Liver (tissue), 8 donors: ENCODE measurements at regions not wholly inside any gene's neighbourhood (a gene's known extent, or its start where the extent isn't known, plus 50 kb on each side); places are given as distances from the start of the nearest gene placed in this dataset.

Experiments used
- DNase-seq: peaks from one replicate; pipeline ENCODE4 v3.0.0-alpha.2; 2017; ENCODE audit warnings: low spot score
- H3K27ac ChIP-seq, 2 donors: one replicate each; pipeline ENCODE4 v1.7.0; 2013; ENCODE audit warnings: inconsistent platforms in 2 of 2, low read length in 2 of 2, control low read depth in 1 of 2, low read depth in 1 of 2, mild to moderate bottlenecking in 1 of 2
- H3K27me3 ChIP-seq, 4 donors: one replicate each; pipeline versions ENCODE4 v1.6.1 to v1.7.0; 2013; ENCODE audit warnings: low read length in 3 of 4, inconsistent platforms in 1 of 4, mild to moderate bottlenecking in 1 of 4, moderate library complexity in 1 of 4; ENCODE audit not compliant: control insufficient read depth in 4 of 4, insufficient read depth in 4 of 4
- H3K36me3 ChIP-seq, 4 donors: one replicate each; pipeline versions ENCODE4 v1.6.1 to v1.7.0; 2013; ENCODE audit warnings: low read length in 3 of 4, mild to moderate bottlenecking in 3 of 4, low read depth in 1 of 4, moderate library complexity in 1 of 4; ENCODE audit not compliant: control insufficient read depth in 4 of 4, insufficient read depth in 3 of 4
- H3K4me1 ChIP-seq, 4 donors: one replicate each; pipeline versions ENCODE4 v1.6.1 to v1.7.0; 2013; ENCODE audit warnings: low read length in 3 of 4, mild to moderate bottlenecking in 3 of 4, moderate library complexity in 1 of 4; ENCODE audit not compliant: control insufficient read depth in 4 of 4, insufficient read depth in 4 of 4
- H3K4me3 ChIP-seq, 3 donors: one replicate each; pipeline versions ENCODE4 v1.6.1 to v1.7.0; 2013; ENCODE audit warnings: low read length in 3 of 3, control low read depth in 1 of 3, low read depth in 1 of 3, mild to moderate bottlenecking in 1 of 3
- H3K9ac ChIP-seq, 2 donors: one replicate each; pipeline ENCODE4 v1.7.0; 2013; ENCODE audit warnings: low read length in 2 of 2, mild to moderate bottlenecking in 2 of 2, moderate library complexity in 2 of 2, control low read depth in 1 of 2, low read depth in 1 of 2
- H3K9me3 ChIP-seq, 4 donors: one replicate each; pipeline versions ENCODE4 v1.6.1 to v1.7.0; 2013; ENCODE audit warnings: low read length in 3 of 4; ENCODE audit not compliant: control insufficient read depth in 4 of 4
- EGR1 ChIP-seq, 2 donors: IDR thresholded peaks; 2 replicates each; pipeline ENCODE4 v1.6.1; 2016 to 2018; ENCODE audit warnings: antibody characterized with exemption in 2 of 2, low read depth in 2 of 2
- FOXA1 ChIP-seq: IDR thresholded peaks from 2 replicates; pipeline ENCODE4 v1.6.1; 2016; ENCODE audit warnings: antibody characterized with exemption
- FOXA2 ChIP-seq: IDR thresholded peaks from 2 replicates; pipeline ENCODE4 v1.6.1; 2016; ENCODE audit warnings: antibody characterized with exemption
- GABPA ChIP-seq, 2 donors: IDR thresholded peaks in 1 of 2; conservative IDR thresholded peaks in 1 of 2; 2 replicates each; pipeline ENCODE4 v1.6.1; 2016; ENCODE audit warnings: antibody characterized with exemption in 2 of 2, mild to moderate bottlenecking in 1 of 2, moderate library complexity in 1 of 2
- HNF4A ChIP-seq, 2 donors: conservative IDR thresholded peaks; 2 replicates each; pipeline ENCODE4 v1.6.1; 2016; ENCODE audit warnings: antibody characterized with exemption in 2 of 2, mild to moderate bottlenecking in 2 of 2
- HNF4G ChIP-seq: IDR thresholded peaks from 2 replicates; pipeline ENCODE4 v1.6.1; 2016; ENCODE audit warnings: antibody characterized with exemption
- JUND ChIP-seq, 2 donors: IDR thresholded peaks; 2 replicates each; pipeline ENCODE4 v1.6.1; 2016; ENCODE audit warnings: antibody characterized with exemption in 2 of 2
- NR2F2 ChIP-seq: IDR thresholded peaks from 2 replicates; pipeline ENCODE4 v1.6.1; 2016; ENCODE audit warnings: antibody characterized with exemption
- RAD21 ChIP-seq, 2 donors: IDR thresholded peaks; 2 replicates each; pipeline ENCODE4 v1.6.1; 2016; ENCODE audit warnings: antibody characterized with exemption in 2 of 2, mild to moderate bottlenecking in 2 of 2
- RXRA ChIP-seq, 2 donors: IDR thresholded peaks; 2 replicates each; pipeline ENCODE4 v1.6.1; 2017 to 2018; ENCODE audit warnings: antibody characterized with exemption in 2 of 2, mild to moderate bottlenecking in 1 of 2
- SP1 ChIP-seq: IDR thresholded peaks from 2 replicates; pipeline ENCODE4 v1.6.1; 2018; ENCODE audit warnings: antibody characterized with exemption, mild to moderate bottlenecking
- TAF1 ChIP-seq: conservative IDR thresholded peaks from 2 replicates; pipeline ENCODE4 v1.6.1; 2016; ENCODE audit warnings: antibody characterized with exemption, mild to moderate bottlenecking
- YY1 ChIP-seq: IDR thresholded peaks from 2 replicates; pipeline ENCODE4 v1.6.1; 2016; ENCODE audit warnings: antibody characterized with exemption, mild to moderate bottlenecking
- WGBS: extraction: QIAGEN DNeasy Blood & Tissue Kit; methylation state at CpG from one replicate; pipeline ENCODE4 v1.1.7; 2013; 5-methylcytosine and 5-hydroxymethylcytosine counted together
- TF ChIP-seq, protein P1 (sequence below): fragments of 150-350 bp; IDR thresholded peaks from 2 replicates; pipeline ENCODE4 v1.5.1; 2017; ENCODE audit warnings: improper control_type of control experiment, low read depth, low read length; ENCODE audit not compliant: missing input control
- TF ChIP-seq, protein P2 (sequence below): IDR thresholded peaks from 2 replicates; pipeline ENCODE4 v1.6.1; 2016; ENCODE audit warnings: antibody characterized with exemption
- TF ChIP-seq, protein P3 (sequence below): IDR thresholded peaks from 2 replicates; pipeline ENCODE4 v1.6.1; 2016; ENCODE audit warnings: antibody characterized with exemption
- TF ChIP-seq, protein P4 (sequence below): IDR thresholded peaks from 2 replicates; pipeline ENCODE4 v1.6.1; 2016; ENCODE audit warnings: antibody characterized with exemption
- TF ChIP-seq, protein P5 (sequence below): IDR thresholded peaks from 2 replicates; pipeline ENCODE4 v1.6.1; 2016; ENCODE audit warnings: antibody characterized with exemption, mild to moderate bottlenecking
- donor health status: healthy.
- donor health status: healthy.
- donor health status: healthy.
- donor health status: healthy.
- donor health status: healthy.

DNA sequence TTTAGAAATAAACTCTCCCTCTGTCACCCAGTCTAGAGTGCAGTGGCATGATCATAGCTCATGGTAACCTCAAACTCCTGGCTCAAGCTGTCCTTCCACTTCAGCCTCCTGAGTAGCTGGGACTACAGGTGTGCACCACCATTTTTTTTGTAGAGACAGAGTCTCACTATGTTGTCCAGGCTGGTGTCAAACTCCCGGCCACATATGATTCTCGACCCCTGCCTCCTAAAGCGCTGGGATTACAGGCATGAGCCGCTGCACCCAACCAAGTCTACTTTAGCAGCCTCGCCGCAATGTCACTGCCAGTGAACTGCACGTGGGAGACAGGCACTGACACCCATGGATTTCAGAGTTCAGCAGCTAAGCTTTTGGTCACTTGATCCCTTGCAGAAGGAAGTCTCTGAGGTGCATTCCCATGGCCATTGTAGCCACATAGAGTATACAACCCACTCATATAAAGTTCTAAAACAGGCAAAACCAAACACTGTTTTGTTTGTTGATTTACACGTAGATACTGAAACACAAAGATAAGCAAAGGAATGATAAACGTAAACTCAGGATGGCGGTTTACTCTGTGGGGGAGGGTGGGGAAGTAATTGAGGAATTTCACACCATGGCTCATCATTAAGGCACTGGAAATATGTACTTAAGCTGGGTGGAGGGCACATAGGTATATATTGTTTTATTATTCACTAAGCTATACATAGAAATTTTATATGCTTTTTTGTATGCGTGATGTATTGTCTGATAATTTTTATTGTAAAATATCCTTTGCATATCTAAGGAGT is 115.0 kb downstream of the MEX3B start:
- Histone ChIP-seq H3K27ac (no peak overlapping the region), H3K36me3 (no peaks in the 10 kb centered on the region), H3K9ac (no peak overlapping the region), H3K27me3 (no peaks in the 10 kb centered on the region), H3K4me3 (no peak overlapping the region), H3K4me1 (no peaks in the 10 kb centered on the region), H3K9me3 (no peaks in the 10 kb centered on the region)
- WGBS = 70% methylated on average over 11 of the region's 11 CpGs
- no peak for DNase-seq
- TF ChIP-seq HNF4G = no peak
- TF ChIP-seq, protein P1, sequence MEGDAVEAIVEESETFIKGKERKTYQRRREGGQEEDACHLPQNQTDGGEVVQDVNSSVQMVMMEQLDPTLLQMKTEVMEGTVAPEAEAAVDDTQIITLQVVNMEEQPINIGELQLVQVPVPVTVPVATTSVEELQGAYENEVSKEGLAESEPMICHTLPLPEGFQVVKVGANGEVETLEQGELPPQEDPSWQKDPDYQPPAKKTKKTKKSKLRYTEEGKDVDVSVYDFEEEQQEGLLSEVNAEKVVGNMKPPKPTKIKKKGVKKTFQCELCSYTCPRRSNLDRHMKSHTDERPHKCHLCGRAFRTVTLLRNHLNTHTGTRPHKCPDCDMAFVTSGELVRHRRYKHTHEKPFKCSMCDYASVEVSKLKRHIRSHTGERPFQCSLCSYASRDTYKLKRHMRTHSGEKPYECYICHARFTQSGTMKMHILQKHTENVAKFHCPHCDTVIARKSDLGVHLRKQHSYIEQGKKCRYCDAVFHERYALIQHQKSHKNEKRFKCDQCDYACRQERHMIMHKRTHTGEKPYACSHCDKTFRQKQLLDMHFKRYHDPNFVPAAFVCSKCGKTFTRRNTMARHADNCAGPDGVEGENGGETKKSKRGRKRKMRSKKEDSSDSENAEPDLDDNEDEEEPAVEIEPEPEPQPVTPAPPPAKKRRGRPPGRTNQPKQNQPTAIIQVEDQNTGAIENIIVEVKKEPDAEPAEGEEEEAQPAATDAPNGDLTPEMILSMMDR = no peak
- TF ChIP-seq, protein P2, sequence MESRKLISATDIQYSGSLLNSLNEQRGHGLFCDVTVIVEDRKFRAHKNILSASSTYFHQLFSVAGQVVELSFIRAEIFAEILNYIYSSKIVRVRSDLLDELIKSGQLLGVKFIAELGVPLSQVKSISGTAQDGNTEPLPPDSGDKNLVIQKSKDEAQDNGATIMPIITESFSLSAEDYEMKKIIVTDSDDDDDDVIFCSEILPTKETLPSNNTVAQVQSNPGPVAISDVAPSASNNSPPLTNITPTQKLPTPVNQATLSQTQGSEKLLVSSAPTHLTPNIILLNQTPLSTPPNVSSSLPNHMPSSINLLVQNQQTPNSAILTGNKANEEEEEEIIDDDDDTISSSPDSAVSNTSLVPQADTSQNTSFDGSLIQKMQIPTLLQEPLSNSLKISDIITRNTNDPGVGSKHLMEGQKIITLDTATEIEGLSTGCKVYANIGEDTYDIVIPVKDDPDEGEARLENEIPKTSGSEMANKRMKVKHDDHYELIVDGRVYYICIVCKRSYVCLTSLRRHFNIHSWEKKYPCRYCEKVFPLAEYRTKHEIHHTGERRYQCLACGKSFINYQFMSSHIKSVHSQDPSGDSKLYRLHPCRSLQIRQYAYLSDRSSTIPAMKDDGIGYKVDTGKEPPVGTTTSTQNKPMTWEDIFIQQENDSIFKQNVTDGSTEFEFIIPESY = no peak
- TF ChIP-seq SP1 = no peak
- no peak for TF ChIP-seq EGR1 (IDR thresholded peaks at IDR 0.05; ENCODE audit: low read depth in 2 of 2)
- TF ChIP-seq NR2F2 = no peak
- TF ChIP-seq, protein P3, sequence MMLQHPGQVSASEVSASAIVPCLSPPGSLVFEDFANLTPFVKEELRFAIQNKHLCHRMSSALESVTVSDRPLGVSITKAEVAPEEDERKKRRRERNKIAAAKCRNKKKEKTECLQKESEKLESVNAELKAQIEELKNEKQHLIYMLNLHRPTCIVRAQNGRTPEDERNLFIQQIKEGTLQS = no peak
- TF ChIP-seq GABPA (IDR thresholded peaks at IDR 0.05 in 1 of 2, conservative IDR thresholded peaks at IDR 0.05 in 1 of 2) = no peak
- TF ChIP-seq, protein P4, sequence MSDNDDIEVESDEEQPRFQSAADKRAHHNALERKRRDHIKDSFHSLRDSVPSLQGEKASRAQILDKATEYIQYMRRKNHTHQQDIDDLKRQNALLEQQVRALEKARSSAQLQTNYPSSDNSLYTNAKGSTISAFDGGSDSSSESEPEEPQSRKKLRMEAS = no peak
- no peak for TF ChIP-seq RAD21 (IDR thresholded peaks at IDR 0.05)

DNA sequence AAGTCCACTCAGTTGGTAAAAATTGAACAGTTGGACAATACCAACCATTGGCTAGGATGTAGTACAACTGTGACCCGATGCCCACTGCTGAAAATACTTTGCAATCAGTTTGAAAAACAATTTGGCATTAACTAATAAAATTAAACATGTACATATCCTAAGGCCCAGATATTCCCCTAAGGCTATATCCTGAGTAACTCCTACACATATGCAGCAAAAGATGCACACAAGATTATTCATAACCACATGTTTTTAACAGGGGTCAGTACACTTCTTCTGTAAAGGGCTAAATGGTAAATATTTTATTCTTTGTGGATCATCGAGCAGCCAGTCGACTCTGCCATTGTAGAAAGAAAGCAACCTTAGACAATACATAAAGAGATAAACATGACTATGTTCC is 116.3 kb downstream of the MEX3B start:
- 88% methylated on average over 3 of the region's 3 CpGs for WGBS
- Histone ChIP-seq H3K9me3 (no peaks in the 10 kb centered on the region), H3K9ac (no peak overlapping the region)
- TF ChIP-seq, protein P4 = no peak
- TF ChIP-seq YY1 = no peak
- TF ChIP-seq FOXA2 = no peak
- TF ChIP-seq, protein P3 = no peak
- no peak for TF ChIP-seq TAF1
- no peak for TF ChIP-seq JUND (IDR thresholded peaks at IDR 0.05)
- no peak for TF ChIP-seq NR2F2
- TF ChIP-seq GABPA (IDR thresholded peaks at IDR 0.05 in 1 of 2, conservative IDR thresholded peaks at IDR 0.05 in 1 of 2) = no peak
- TF ChIP-seq HNF4G = no peak
- no peak for TF ChIP-seq EGR1 (IDR thresholded peaks at IDR 0.05; ENCODE audit: low read depth in 2 of 2)
- no peak for TF ChIP-seq HNF4A (conservative IDR thresholded peaks at IDR 0.05)
- TF ChIP-seq SP1 = no peak
- TF ChIP-seq, protein P1 = no peak
- TF ChIP-seq, protein P5, sequence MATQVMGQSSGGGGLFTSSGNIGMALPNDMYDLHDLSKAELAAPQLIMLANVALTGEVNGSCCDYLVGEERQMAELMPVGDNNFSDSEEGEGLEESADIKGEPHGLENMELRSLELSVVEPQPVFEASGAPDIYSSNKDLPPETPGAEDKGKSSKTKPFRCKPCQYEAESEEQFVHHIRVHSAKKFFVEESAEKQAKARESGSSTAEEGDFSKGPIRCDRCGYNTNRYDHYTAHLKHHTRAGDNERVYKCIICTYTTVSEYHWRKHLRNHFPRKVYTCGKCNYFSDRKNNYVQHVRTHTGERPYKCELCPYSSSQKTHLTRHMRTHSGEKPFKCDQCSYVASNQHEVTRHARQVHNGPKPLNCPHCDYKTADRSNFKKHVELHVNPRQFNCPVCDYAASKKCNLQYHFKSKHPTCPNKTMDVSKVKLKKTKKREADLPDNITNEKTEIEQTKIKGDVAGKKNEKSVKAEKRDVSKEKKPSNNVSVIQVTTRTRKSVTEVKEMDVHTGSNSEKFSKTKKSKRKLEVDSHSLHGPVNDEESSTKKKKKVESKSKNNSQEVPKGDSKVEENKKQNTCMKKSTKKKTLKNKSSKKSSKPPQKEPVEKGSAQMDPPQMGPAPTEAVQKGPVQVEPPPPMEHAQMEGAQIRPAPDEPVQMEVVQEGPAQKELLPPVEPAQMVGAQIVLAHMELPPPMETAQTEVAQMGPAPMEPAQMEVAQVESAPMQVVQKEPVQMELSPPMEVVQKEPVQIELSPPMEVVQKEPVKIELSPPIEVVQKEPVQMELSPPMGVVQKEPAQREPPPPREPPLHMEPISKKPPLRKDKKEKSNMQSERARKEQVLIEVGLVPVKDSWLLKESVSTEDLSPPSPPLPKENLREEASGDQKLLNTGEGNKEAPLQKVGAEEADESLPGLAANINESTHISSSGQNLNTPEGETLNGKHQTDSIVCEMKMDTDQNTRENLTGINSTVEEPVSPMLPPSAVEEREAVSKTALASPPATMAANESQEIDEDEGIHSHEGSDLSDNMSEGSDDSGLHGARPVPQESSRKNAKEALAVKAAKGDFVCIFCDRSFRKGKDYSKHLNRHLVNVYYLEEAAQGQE = no peak
- TF ChIP-seq RXRA (IDR thresholded peaks at IDR 0.05) = no peak
- TF ChIP-seq FOXA1 = no peak
- no peak for TF ChIP-seq RAD21 (IDR thresholded peaks at IDR 0.05)

More for the DNA sequence above, 116.3 kb downstream of the MEX3B start:
- Histone ChIP-seq H3K27me3 (no peaks in the 10 kb centered on the region), H3K4me1 (no peaks in the 10 kb centered on the region), H3K36me3 (no peaks in the 10 kb centered on the region), H3K4me3 (no peak overlapping the region), H3K27ac (no peak overlapping the region)
- no peak for DNase-seq
